C4-2B (cell line): ENCODE measurements at regions not wholly inside any gene's neighbourhood (a gene's known extent, or its start where the extent isn't known, plus 50 kb on each side); places are given as distances from the start of the nearest gene placed in this dataset.

Experiments used
- ZFX ChIP-seq: fragments of 450-650 bp; IDR thresholded peaks from 2 replicates; pipeline ENCODE4 v1.6.1; 2017
- TF ChIP-seq, protein P1 (sequence below): fragments of 450-650 bp; conservative IDR thresholded peaks from 2 replicates; pipeline ENCODE4 v1.5.1; 2017; ENCODE audit warnings: mild to moderate bottlenecking

GRCh38 chr10:78806681-78807221 is 262.0 kb upstream of the ZMIZ1 start:
- TF ChIP-seq, protein P1, sequence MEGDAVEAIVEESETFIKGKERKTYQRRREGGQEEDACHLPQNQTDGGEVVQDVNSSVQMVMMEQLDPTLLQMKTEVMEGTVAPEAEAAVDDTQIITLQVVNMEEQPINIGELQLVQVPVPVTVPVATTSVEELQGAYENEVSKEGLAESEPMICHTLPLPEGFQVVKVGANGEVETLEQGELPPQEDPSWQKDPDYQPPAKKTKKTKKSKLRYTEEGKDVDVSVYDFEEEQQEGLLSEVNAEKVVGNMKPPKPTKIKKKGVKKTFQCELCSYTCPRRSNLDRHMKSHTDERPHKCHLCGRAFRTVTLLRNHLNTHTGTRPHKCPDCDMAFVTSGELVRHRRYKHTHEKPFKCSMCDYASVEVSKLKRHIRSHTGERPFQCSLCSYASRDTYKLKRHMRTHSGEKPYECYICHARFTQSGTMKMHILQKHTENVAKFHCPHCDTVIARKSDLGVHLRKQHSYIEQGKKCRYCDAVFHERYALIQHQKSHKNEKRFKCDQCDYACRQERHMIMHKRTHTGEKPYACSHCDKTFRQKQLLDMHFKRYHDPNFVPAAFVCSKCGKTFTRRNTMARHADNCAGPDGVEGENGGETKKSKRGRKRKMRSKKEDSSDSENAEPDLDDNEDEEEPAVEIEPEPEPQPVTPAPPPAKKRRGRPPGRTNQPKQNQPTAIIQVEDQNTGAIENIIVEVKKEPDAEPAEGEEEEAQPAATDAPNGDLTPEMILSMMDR: no peak
- no peak for TF ChIP-seq ZFX
